ENCODE measurements at regions not wholly inside any gene's neighbourhood (a gene's known extent, or its start where the extent isn't known, plus 50 kb on each side); places are given as distances from the start of the nearest gene placed in this dataset.

GRCh38 chr17:14882131-14882530 is 383.0 kb downstream of the PMP22 start:
- TF ChIP-seq POLR2A (IDR thresholded peaks at IDR 0.05; ENCODE audit: low read length) = no peak
- no peak for TF ChIP-seq GATA1 (IDR thresholded peaks at IDR 0.05; ENCODE audit: low read depth, low read length)
